ENCODE measurements at regions not wholly inside any gene's neighbourhood (a gene's known extent, or its start where the extent isn't known, plus 50 kb on each side); places are given as distances from the start of the nearest gene placed in this dataset.
"Not testable (repeated sequence)": the region's sequence is repeated elsewhere in the genome, so short reads cannot be mapped to it uniquely, and the experiment has no call there.

GRCh38 chr12:87051621-87052020 lies 795.4 kb upstream of the MGAT4C start:
- no peak for DNase-seq

- DNase-seq, result no peak
Observed at GRCh38 chr12:87047691-87048090, 791.5 kb upstream of the MGAT4C start.

- no peak for DNase-seq
Observed at GRCh38 chr12:87039536-87039935, 783.3 kb upstream of the MGAT4C start.

- no peak for DNase-seq
Observed at GRCh38 chr12:87038098-87038497, 781.9 kb upstream of the MGAT4C start.

GRCh38 chr12:87025976-87026375 lies 769.8 kb upstream of the MGAT4C start:
- no peak for DNase-seq

GRCh38 chr12:87021400-87021799 lies 765.2 kb upstream of the MGAT4C start:
- no peak for DNase-seq

- DNase-seq, result no peak
Observed at GRCh38 chr12:87020071-87020470, 763.9 kb upstream of the MGAT4C start.

- DNase-seq, result no peak
Observed at GRCh38 chr12:87015352-87015751, 759.2 kb upstream of the MGAT4C start.

- no peak for DNase-seq
Observed at GRCh38 chr12:87008785-87009384, 752.7 kb upstream of the MGAT4C start.

GRCh38 chr12:87001102-87001501 lies 744.9 kb upstream of the MGAT4C start:
- no peak for DNase-seq

- no peak for DNase-seq
Observed at GRCh38 chr12:86985298-86985697, 729.1 kb upstream of the MGAT4C start.

GRCh38 chr12:86970595-86970994 lies 714.4 kb upstream of the MGAT4C start:
- DNase-seq, result not testable (repeated sequence)

- DNase-seq, result no peak
Observed at GRCh38 chr12:86959766-86960458, 703.7 kb upstream of the MGAT4C start.

GRCh38 chr12:86950444-86950843 lies 694.3 kb upstream of the MGAT4C start:
- no peak for DNase-seq

GRCh38 chr12:86950043-86950442 lies 693.9 kb upstream of the MGAT4C start:
- no peak for DNase-seq

GRCh38 chr12:86948851-86949250 lies 692.7 kb upstream of the MGAT4C start:
- DNase-seq, result no peak

- no peak for DNase-seq
Observed at GRCh38 chr12:86945685-86946196, 689.5 kb upstream of the MGAT4C start.

GRCh38 chr12:86944197-86944819 lies 688.1 kb upstream of the MGAT4C start:
- DNase-seq, result not testable (repeated sequence)

- DNase-seq, result no peak
Observed at GRCh38 chr12:86931714-86932113, 675.5 kb upstream of the MGAT4C start.

- DNase-seq, result no peak
Observed at GRCh38 chr12:86929962-86930361, 673.8 kb upstream of the MGAT4C start.

- no peak for DNase-seq
Observed at GRCh38 chr12:86917121-86917520, 660.9 kb upstream of the MGAT4C start.

- DNase-seq, result no peak
Observed at GRCh38 chr12:86914721-86915120, 658.5 kb upstream of the MGAT4C start.

GRCh38 chr12:86911973-86912372 lies 655.8 kb upstream of the MGAT4C start:
- DNase-seq, result no peak

GRCh38 chr12:86903159-86903558 lies 647.0 kb upstream of the MGAT4C start:
- no peak for DNase-seq

Data from bone marrow (tissue), 2 donors.